ENCODE measurements at regions not wholly inside any gene's neighbourhood (a gene's known extent, or its start where the extent isn't known, plus 50 kb on each side); places are given as distances from the start of the nearest gene placed in this dataset.
"Not testable (repeated sequence)": the region's sequence is repeated elsewhere in the genome, so short reads cannot be mapped to it uniquely, and the experiment has no call there.

- no peaks in the 10 kb centered on the region for H3K79me2 ChIP-seq (ENCODE audit: control insufficient read depth, insufficient read depth, low read length)
- H3K4me2 ChIP-seq (ENCODE audit: insufficient read depth, low read length) = no peak overlapping the region
- H3K9ac ChIP-seq (replicated peaks; ENCODE audit: extremely low read depth, insufficient read depth, low read length) = no peak overlapping the region
- H4K20me1 ChIP-seq (replicated peaks; ENCODE audit: control insufficient read depth, extremely low read depth, insufficient read depth, low read length) = no peaks in the 10 kb centered on the region
- no peaks in the 10 kb centered on the region for H3K9me1 ChIP-seq (replicated peaks; ENCODE audit: control insufficient read depth, extremely low read depth, insufficient read depth, low read length)
- FAIRE-seq (no peak), DNase-seq (ENCODE audit: low read depth, low spot score) (no peak)
- TF ChIP-seq JUN (IDR thresholded peaks at IDR 0.05; ENCODE audit: borderline replicate concordance, insufficient read depth, insufficient read length, low read depth) (no peak), MYC (IDR thresholded peaks at IDR 0.05; ENCODE audit: low read depth, low read length) (no peak)
- intact Hi-C loops (cut with micrococcal nuclease) (no loop called here), dilution Hi-C loops (cut with MboI; ENCODE audit: extremely low pct_ligation_motif_present, low sequenced_read_pairs) (no loop called here)
- H3K9me3 ChIP-seq (replicated peaks; ENCODE audit: control insufficient read depth, insufficient read depth, low read length) = no peaks in the 10 kb centered on the region
- no peak overlapping the region for H3K4me3 ChIP-seq (replicated peaks in 1 of 3; ENCODE audit: insufficient read depth in 1 of 3, low read depth in 1 of 3, low read length in 3 of 3)
- CTCF ChIA-PET = no interaction called here
- no peak overlapping the region for H2AFZ ChIP-seq (ENCODE audit: low read depth, low read length)
- no peaks in the 10 kb centered on the region for H3K4me1 ChIP-seq (ENCODE audit: control insufficient read depth, extremely low read depth, insufficient read depth, low read length)
- no peaks in the 10 kb centered on the region for H3K36me3 ChIP-seq (ENCODE audit: control insufficient read depth in 2 of 2, extremely low read depth in 1 of 2, insufficient read depth in 2 of 2, low read length in 2 of 2)
- H3K27me3 ChIP-seq (ENCODE audit: control insufficient read depth in 2 of 2, insufficient read depth in 2 of 2, low read length in 2 of 2) = no peaks in the 10 kb centered on the region
- H3K27ac ChIP-seq (ENCODE audit: insufficient read depth, low read depth, low read length) = no peak overlapping the region
- BruUV-seq (replicated peaks) = no TSS peak
- POLR2A ChIA-PET = no interaction called here
Measured at GRCh38 chr6:68186870-68187269, 448.2 kb upstream of the ADGRB3 start.

- Histone ChIP-seq H3K36me3 (ENCODE audit: control insufficient read depth in 2 of 2, extremely low read depth in 1 of 2, insufficient read depth in 2 of 2, low read length in 2 of 2) (no peaks in the 10 kb centered on the region), H3K79me2 (ENCODE audit: control insufficient read depth, insufficient read depth, low read length) (no peaks in the 10 kb centered on the region), H3K9ac (replicated peaks; ENCODE audit: extremely low read depth, insufficient read depth, low read length) (no peak overlapping the region), H2AFZ (ENCODE audit: low read depth, low read length) (no peak overlapping the region), H3K27me3 (ENCODE audit: control insufficient read depth in 2 of 2, insufficient read depth in 2 of 2, low read length in 2 of 2) (no peaks in the 10 kb centered on the region), H3K9me1 (replicated peaks; ENCODE audit: control insufficient read depth, extremely low read depth, insufficient read depth, low read length) (no peaks in the 10 kb centered on the region), H3K4me1 (ENCODE audit: control insufficient read depth, extremely low read depth, insufficient read depth, low read length) (no peaks in the 10 kb centered on the region), H3K9me3 (replicated peaks; ENCODE audit: control insufficient read depth, insufficient read depth, low read length) (peaks cover 6% of the 10 kb centered on the region), H3K4me2 (ENCODE audit: insufficient read depth, low read length) (no peak overlapping the region), H3K4me3 (replicated peaks in 1 of 3; ENCODE audit: insufficient read depth in 1 of 3, low read depth in 1 of 3, low read length in 3 of 3) (no peak overlapping the region), H4K20me1 (replicated peaks; ENCODE audit: control insufficient read depth, extremely low read depth, insufficient read depth, low read length) (no peaks in the 10 kb centered on the region), H3K27ac (ENCODE audit: insufficient read depth, low read depth, low read length) (no peak overlapping the region)
- no TSS peak for BruUV-seq (replicated peaks)
- FAIRE-seq (no peak), DNase-seq (ENCODE audit: low read depth, low spot score) (no peak)
- TF ChIP-seq, protein P1, sequence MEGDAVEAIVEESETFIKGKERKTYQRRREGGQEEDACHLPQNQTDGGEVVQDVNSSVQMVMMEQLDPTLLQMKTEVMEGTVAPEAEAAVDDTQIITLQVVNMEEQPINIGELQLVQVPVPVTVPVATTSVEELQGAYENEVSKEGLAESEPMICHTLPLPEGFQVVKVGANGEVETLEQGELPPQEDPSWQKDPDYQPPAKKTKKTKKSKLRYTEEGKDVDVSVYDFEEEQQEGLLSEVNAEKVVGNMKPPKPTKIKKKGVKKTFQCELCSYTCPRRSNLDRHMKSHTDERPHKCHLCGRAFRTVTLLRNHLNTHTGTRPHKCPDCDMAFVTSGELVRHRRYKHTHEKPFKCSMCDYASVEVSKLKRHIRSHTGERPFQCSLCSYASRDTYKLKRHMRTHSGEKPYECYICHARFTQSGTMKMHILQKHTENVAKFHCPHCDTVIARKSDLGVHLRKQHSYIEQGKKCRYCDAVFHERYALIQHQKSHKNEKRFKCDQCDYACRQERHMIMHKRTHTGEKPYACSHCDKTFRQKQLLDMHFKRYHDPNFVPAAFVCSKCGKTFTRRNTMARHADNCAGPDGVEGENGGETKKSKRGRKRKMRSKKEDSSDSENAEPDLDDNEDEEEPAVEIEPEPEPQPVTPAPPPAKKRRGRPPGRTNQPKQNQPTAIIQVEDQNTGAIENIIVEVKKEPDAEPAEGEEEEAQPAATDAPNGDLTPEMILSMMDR (IDR thresholded peaks at IDR 0.05; ENCODE audit: extremely low read depth in 1 of 2, insufficient read depth in 1 of 2, low read depth in 1 of 2, low read length in 2 of 2) = no peak
- TF ChIP-seq GATA2 (IDR thresholded peaks at IDR 0.05; ENCODE audit: insufficient read depth, insufficient read length, low read depth, low read length) (no peak), MAX (IDR thresholded peaks at IDR 0.05; ENCODE audit: insufficient read depth, insufficient read length) (no peak), POLR2A (IDR thresholded peaks at IDR 0.05; ENCODE audit: low read depth, low read length) (no peak)
- dilution Hi-C loops (cut with MboI; ENCODE audit: extremely low pct_ligation_motif_present, low sequenced_read_pairs) (no loop called here), intact Hi-C loops (cut with micrococcal nuclease) (no loop called here)
- POLR2A ChIA-PET = no interaction called here
- CTCF ChIA-PET = no interaction called here
Measured at GRCh38 chr6:68182386-68182785, 452.7 kb upstream of the ADGRB3 start.

GRCh38 chr6:68181027-68181426 is 454.1 kb upstream of the ADGRB3 start:
- H4K20me1 ChIP-seq (replicated peaks; ENCODE audit: control insufficient read depth, extremely low read depth, insufficient read depth, low read length); dilution Hi-C loops (cut with MboI; ENCODE audit: extremely low pct_ligation_motif_present, low sequenced_read_pairs); H3K9me1 ChIP-seq (replicated peaks; ENCODE audit: control insufficient read depth, extremely low read depth, insufficient read depth, low read length); H3K36me3 ChIP-seq (ENCODE audit: control insufficient read depth in 2 of 2, extremely low read depth in 1 of 2, insufficient read depth in 2 of 2, low read length in 2 of 2); H3K27ac ChIP-seq (ENCODE audit: insufficient read depth, low read depth, low read length); FAIRE-seq; H3K9me3 ChIP-seq (replicated peaks; ENCODE audit: control insufficient read depth, insufficient read depth, low read length); CTCF ChIA-PET; intact Hi-C loops (cut with micrococcal nuclease); H2AFZ ChIP-seq (ENCODE audit: low read depth, low read length); POLR2A ChIA-PET; H3K4me3 ChIP-seq (replicated peaks in 1 of 3; ENCODE audit: insufficient read depth in 1 of 3, low read depth in 1 of 3, low read length in 3 of 3); H3K79me2 ChIP-seq (ENCODE audit: control insufficient read depth, insufficient read depth, low read length); BruUV-seq (replicated peaks); DNase-seq (ENCODE audit: low read depth, low spot score); H3K27me3 ChIP-seq (ENCODE audit: control insufficient read depth in 2 of 2, insufficient read depth in 2 of 2, low read length in 2 of 2); H3K9ac ChIP-seq (replicated peaks; ENCODE audit: extremely low read depth, insufficient read depth, low read length); H3K4me2 ChIP-seq (ENCODE audit: insufficient read depth, low read length); H3K4me1 ChIP-seq (ENCODE audit: control insufficient read depth, extremely low read depth, insufficient read depth, low read length): not testable (repeated sequence)

Data from endothelial cell of umbilical vein (primary cell).